Hepatocyte (in vitro differentiated cells): ENCODE measurements at regions not wholly inside any gene's neighbourhood (a gene's known extent, or its start where the extent isn't known, plus 50 kb on each side); places are given as distances from the start of the nearest gene placed in this dataset.

Experiments
- DNase-seq: peaks from one replicate; pipeline ENCODE4 v3.0.0-alpha.2; 2016; ENCODE audit warnings: low spot score
- H2AFZ ChIP-seq: fragments of 200-600 bp; sonication (generic); 2 replicates; pipeline ENCODE4 v1.6.0; 2016; ENCODE audit warnings: antibody characterized with exemption, mild to moderate bottlenecking
- H3K27ac ChIP-seq: fragments of 200-600 bp; sonication (generic); 2 replicates; pipeline ENCODE4 v1.5.1; 2016; ENCODE audit warnings: mild to moderate bottlenecking
- H3K27me3 ChIP-seq: fragments of 200-600 bp; sonication (generic); 2 replicates; pipeline ENCODE4 v1.6.1; 2016
- H3K36me3 ChIP-seq: fragments of 200-600 bp; sonication (generic); replicated peaks from 2 replicates; pipeline ENCODE4 v1.5.1; 2016; ENCODE audit warnings: low read depth; ENCODE audit not compliant: insufficient read depth
- H3K4me1 ChIP-seq: fragments of 200-600 bp; sonication (generic); 2 replicates; pipeline ENCODE4 v1.5.1; 2016; ENCODE audit warnings: mild to moderate bottlenecking, moderate library complexity; ENCODE audit not compliant: insufficient read depth
- H3K4me2 ChIP-seq: fragments of 200-600 bp; sonication (generic); 2 replicates; pipeline ENCODE4 v1.6.0; 2016
- H3K4me3 ChIP-seq: fragments of 200-600 bp; sonication (generic); 2 replicates; pipeline ENCODE4 v1.5.1; 2016; ENCODE audit warnings: mild to moderate bottlenecking
- H3K79me2 ChIP-seq: fragments of 200-600 bp; sonication (generic); 2 replicates; pipeline ENCODE4 v1.6.0; 2017; ENCODE audit warnings: mild to moderate bottlenecking
- H3K9me2 ChIP-seq: fragments of 200-600 bp; sonication (generic); replicated peaks from 2 replicates; pipeline ENCODE4 v1.6.0; 2017; ENCODE audit warnings: mild to moderate bottlenecking; ENCODE audit not compliant: insufficient read depth
- H3K9me3 ChIP-seq: fragments of 200-600 bp; sonication (generic); 2 replicates; pipeline ENCODE4 v1.5.1; 2016; ENCODE audit warnings: low read depth, mild to moderate bottlenecking
- H4K20me1 ChIP-seq: fragments of 200-600 bp; sonication (generic); 2 replicates; pipeline ENCODE4 v1.6.0; 2016; ENCODE audit warnings: mild to moderate bottlenecking; ENCODE audit not compliant: insufficient read depth, poor library complexity, severe bottlenecking
- CTCF ChIP-seq: fragments of 200-600 bp; sonication (generic); IDR thresholded peaks from 2 replicates; pipeline ENCODE4 v1.5.1; 2016; ENCODE audit warnings: antibody characterized with exemption, mild to moderate bottlenecking; ENCODE audit not compliant: poor library complexity
- EZH2 ChIP-seq: fragments of 200-600 bp; sonication (generic); IDR thresholded peaks from 2 replicates; pipeline ENCODE4 v1.6.1; 2016; ENCODE audit warnings: antibody characterized with exemption, mild to moderate bottlenecking, borderline replicate concordance
- EZH2phosphoT487 ChIP-seq: fragments of 200-600 bp; sonication (generic); IDR thresholded peaks from one replicate; pipeline ENCODE4 v1.6.1; 2018; ENCODE audit warnings: antibody characterized with exemption, mild to moderate bottlenecking, low read depth, moderate library complexity; ENCODE audit not compliant: unreplicated experiment, severe bottlenecking
- WGBS: methylation state at CpG from one replicate; pipeline ENCODE4 v1.1.6; 2016; ENCODE audit warnings: low lambda C conversion rate; ENCODE audit errors: missing lambda C conversion rate; 5-methylcytosine and 5-hydroxymethylcytosine counted together

GRCh38 chr20:4371623-4372251 is 122.7 kb upstream of the ADRA1D start:
- H4K20me1 ChIP-seq = no peaks in the 10 kb centered on the region
- H3K4me1 ChIP-seq = peaks cover 3% of the 10 kb centered on the region
- H3K36me3 ChIP-seq = no peaks in the 10 kb centered on the region
- TF ChIP-seq EZH2phosphoT487 (no peak), EZH2 (no peak), CTCF (no peak)
- H3K27ac ChIP-seq = no peak overlapping the region
- H3K9me3 ChIP-seq = no peaks in the 10 kb centered on the region
- WGBS = 96% methylated on average over 2 of the region's 2 CpGs
- H2AFZ ChIP-seq = no peak overlapping the region
- H3K79me2 ChIP-seq = no peaks in the 10 kb centered on the region
- H3K27me3 ChIP-seq = no peaks in the 10 kb centered on the region
- no peak for DNase-seq
- no peaks in the 10 kb centered on the region for H3K9me2 ChIP-seq
- no peak overlapping the region for H3K4me3 ChIP-seq
- H3K4me2 ChIP-seq = no peak overlapping the region

GRCh38 chr20:4370851-4371250 is 121.8 kb upstream of the ADRA1D start:
- Histone ChIP-seq H3K79me2 (no peaks in the 10 kb centered on the region), H2AFZ (no peak overlapping the region), H3K36me3 (no peaks in the 10 kb centered on the region), H3K4me1 (no peaks in the 10 kb centered on the region), H3K4me2 (no peak overlapping the region), H3K9me3 (no peaks in the 10 kb centered on the region), H3K9me2 (no peaks in the 10 kb centered on the region), H3K27me3 (no peaks in the 10 kb centered on the region), H3K27ac (no peak overlapping the region), H3K4me3 (no peak overlapping the region), H4K20me1 (no peaks in the 10 kb centered on the region)
- TF ChIP-seq EZH2 (no peak), EZH2phosphoT487 (no peak), CTCF (no peak)
- DNase-seq = no peak
- 92% methylated on average over 2 of the region's 2 CpGs for WGBS

GRCh38 chr20:4369798-4370124 is 120.7 kb upstream of the ADRA1D start:
- Histone ChIP-seq H3K9me2 (no peaks in the 10 kb centered on the region), H3K36me3 (no peaks in the 10 kb centered on the region), H3K4me1 (no peaks in the 10 kb centered on the region), H4K20me1 (no peaks in the 10 kb centered on the region), H2AFZ (no peak overlapping the region), H3K27ac (no peak overlapping the region), H3K79me2 (no peaks in the 10 kb centered on the region), H3K27me3 (no peaks in the 10 kb centered on the region), H3K4me3 (no peak overlapping the region), H3K4me2 (no peak overlapping the region), H3K9me3 (no peaks in the 10 kb centered on the region)
- no peak for DNase-seq
- TF ChIP-seq EZH2 (no peak), CTCF (no peak), EZH2phosphoT487 (no peak)
- WGBS = 90% methylated on average over 6 of the region's 6 CpGs
